H1 (cell line): ENCODE measurements at regions not wholly inside any gene's neighbourhood (a gene's known extent, or its start where the extent isn't known, plus 50 kb on each side); places are given as distances from the start of the nearest gene placed in this dataset.

ENCODE experiments used
- CTCF ChIA-PET: fragments of 300-600 bp; sonication (Branson Sonifier 250); formaldehyde crosslinking; loops from one replicate; lab custom pipeline; 2021; ENCODE audit not compliant: partially characterized antibody; lab: Charles Lee
- POLR2A ChIA-PET: fragments of 300-600 bp; sonication (Branson Sonifier 250); formaldehyde crosslinking; loops from one replicate; lab custom pipeline; 2021; ENCODE audit warnings: inconsistent platforms; ENCODE audit not compliant: partially characterized antibody; lab: Charles Lee
- DNase-seq, 2 experiments: peaks; one replicate each; pipeline versions ENCODE4 v3.0.0 to v3.0.0-alpha.2; 2010 to 2022; ENCODE audit warnings: low spot score in 2 of 2, low read depth in 1 of 2, mixed read lengths in 1 of 2
- FAIRE-seq: peaks from 2 replicates; lab custom pipeline; 2011; peaks lifted over from hg19 to GRCh38; lab: Jason Lieb, UNC
- H2AFZ ChIP-seq: 2 replicates; pipeline ENCODE4 v1.8.1; 2012; ENCODE audit warnings: low read length, inconsistent platforms
- H2AK5ac ChIP-seq: 2 replicates; pipeline ENCODE4 v1.6.1; 2013; ENCODE audit warnings: low read depth, low read length
- H2BK120ac ChIP-seq: replicated peaks from 2 replicates; pipeline ENCODE3; 2013; ENCODE audit warnings: low read depth, low read length, inconsistent platforms
- H2BK12ac ChIP-seq: 2 replicates; pipeline ENCODE4 v1.6.1; 2013; ENCODE audit warnings: low read depth, low read length
- H2BK15ac ChIP-seq: 2 replicates; pipeline ENCODE4 v1.6.1; 2013; ENCODE audit warnings: low read length
- H2BK20ac ChIP-seq: 2 replicates; pipeline ENCODE4 v1.6.1; 2013; ENCODE audit warnings: low read length
- H2BK5ac ChIP-seq: 2 replicates; pipeline ENCODE4 v1.6.1; 2013; ENCODE audit warnings: low read depth, low read length
- H3K14ac ChIP-seq: 2 replicates; pipeline ENCODE4 v1.6.1; 2013; ENCODE audit warnings: inconsistent platforms; ENCODE audit not compliant: insufficient read length
- H3K18ac ChIP-seq: 2 replicates; pipeline ENCODE4 v1.6.1; 2013; ENCODE audit warnings: low read length; ENCODE audit errors: extremely low read depth
- H3K23ac ChIP-seq: 2 replicates; pipeline ENCODE4 v1.6.1; 2013; ENCODE audit warnings: inconsistent platforms; ENCODE audit not compliant: insufficient read length
- H3K23me2 ChIP-seq: 2 replicates; pipeline ENCODE4 v1.6.1; 2013; ENCODE audit warnings: low read depth, low read length
- H3K27ac ChIP-seq: 2 replicates; pipeline ENCODE4 v1.6.1; 2011; ENCODE audit warnings: low read depth, low read length, inconsistent platforms
- H3K27me3 ChIP-seq, 4 experiments: replicated peaks in 1 of 4; 1 replicate in 1 of 4; 2 replicates in 3 of 4; pipeline versions ENCODE4 v1.6.1 to v1.8.1; 2011 to 2013; ENCODE audit warnings: low read length in 3 of 4, mild to moderate bottlenecking in 3 of 4, inconsistent platforms in 2 of 4, mixed read lengths in 2 of 4, moderate library complexity in 1 of 4; ENCODE audit not compliant: control insufficient read depth in 3 of 4, insufficient read depth in 3 of 4; ENCODE audit errors: extremely low read depth in 1 of 4
- H3K36me3 ChIP-seq, 4 experiments: 2 replicates each; pipeline versions ENCODE4 v1.6.1 to v1.8.1; 2011 to 2013; ENCODE audit warnings: mild to moderate bottlenecking in 4 of 4, low read length in 3 of 4, moderate library complexity in 2 of 4, control low read depth in 1 of 4, inconsistent platforms in 1 of 4; ENCODE audit not compliant: insufficient read depth in 4 of 4, control insufficient read depth in 2 of 4
- H3K4ac ChIP-seq: replicated peaks from 2 replicates; pipeline ENCODE3; 2013; ENCODE audit warnings: low read length, low read depth, mixed read lengths, inconsistent platforms; ENCODE audit not compliant: insufficient read length
- H3K4me1 ChIP-seq, 4 experiments: replicated peaks in 1 of 4; 1 replicate in 1 of 4; 2 replicates in 3 of 4; pipeline versions ENCODE4 v1.6.1 to v1.8.1; 2011 to 2013; ENCODE audit warnings: low read length in 3 of 4, inconsistent platforms in 2 of 4, mixed read lengths in 1 of 4; ENCODE audit not compliant: insufficient read depth in 4 of 4, control insufficient read depth in 3 of 4
- H3K4me2 ChIP-seq, 2 experiments: 2 replicates each; pipeline versions ENCODE4 v1.6.1 to v1.8.1; 2011 to 2013; ENCODE audit warnings: low read depth in 2 of 2, low read length in 2 of 2, control low read depth in 1 of 2, inconsistent platforms in 1 of 2, mild to moderate bottlenecking in 1 of 2; ENCODE audit not compliant: insufficient read depth in 1 of 2
- H3K4me3 ChIP-seq, 4 experiments: fragments of 200-600, 300-600 bp in 1 of 4; sonication (generic), shearing (Covaris generic), sonication (Bioruptor Twin) in 1 of 4; 2 replicates each; pipeline versions ENCODE4 v1.5.1 to v1.8.1; 2011 to 2016; ENCODE audit warnings: low read length in 4 of 4, low read depth in 3 of 4, control low read depth in 2 of 4, inconsistent platforms in 2 of 4, mild to moderate bottlenecking in 2 of 4, mixed read lengths in 1 of 4, moderate library complexity in 1 of 4; ENCODE audit not compliant: insufficient read depth in 2 of 4; ENCODE audit errors: extremely low read depth in 1 of 4
- H3K56ac ChIP-seq: replicated peaks from 2 replicates; pipeline ENCODE3; 2013; ENCODE audit warnings: low read depth, mild to moderate bottlenecking, mixed read lengths, low read length, inconsistent platforms; ENCODE audit not compliant: insufficient read length
- H3K79me1 ChIP-seq: 2 replicates; pipeline ENCODE4 v1.6.1; 2013; ENCODE audit warnings: low read depth, low read length, control low read depth
- H3K79me2 ChIP-seq, 2 experiments: 2 replicates each; pipeline versions ENCODE4 v1.6.1 to v1.8.1; 2012 to 2013; ENCODE audit warnings: low read length in 2 of 2, mild to moderate bottlenecking in 2 of 2, inconsistent platforms in 1 of 2; ENCODE audit not compliant: insufficient read depth in 2 of 2, control insufficient read depth in 1 of 2
- H3K9ac ChIP-seq, 4 experiments: replicated peaks in 1 of 4; 1 replicate in 1 of 4; 2 replicates in 3 of 4; pipeline versions ENCODE4 v1.6.1 to v1.8.1; 2011 to 2013; ENCODE audit warnings: low read depth in 3 of 4, low read length in 3 of 4, control low read depth in 2 of 4, mild to moderate bottlenecking in 2 of 4, moderate library complexity in 2 of 4, inconsistent platforms in 1 of 4; ENCODE audit errors: extremely low read depth in 1 of 4
- H3K9me3 ChIP-seq, 2 experiments: 2 replicates each; pipeline versions ENCODE4 v1.6.1 to v1.8.1; 2012 to 2013; ENCODE audit warnings: mild to moderate bottlenecking in 2 of 2, moderate library complexity in 2 of 2, control low read depth in 1 of 2, inconsistent platforms in 1 of 2, low read depth in 1 of 2, low read length in 1 of 2, mixed read lengths in 1 of 2; ENCODE audit not compliant: insufficient read depth in 2 of 2
- H4K20me1 ChIP-seq, 2 experiments: replicated peaks in 1 of 2; 2 replicates each; pipeline versions ENCODE3 to v1.8.1; 2011 to 2013; ENCODE audit warnings: inconsistent platforms in 2 of 2, low read length in 2 of 2, mild to moderate bottlenecking in 1 of 2; ENCODE audit not compliant: insufficient read depth in 2 of 2, control insufficient read depth in 1 of 2
- H4K5ac ChIP-seq: 2 replicates; pipeline ENCODE4 v1.6.1; 2013; ENCODE audit warnings: low read length, low read depth, mixed read lengths, inconsistent platforms; ENCODE audit not compliant: insufficient read length
- H4K8ac ChIP-seq: 2 replicates; pipeline ENCODE4 v1.8.0; 2013; ENCODE audit warnings: mild to moderate bottlenecking, moderate library complexity, low read length, inconsistent platforms; ENCODE audit not compliant: insufficient read depth; ENCODE audit errors: extremely low read depth
- H4K91ac ChIP-seq: replicated peaks from 2 replicates; pipeline ENCODE3; 2013; ENCODE audit warnings: low read length, mixed read lengths, inconsistent platforms; ENCODE audit not compliant: insufficient read length
- BCL11A ChIP-seq, 2 experiments: IDR thresholded peaks; one replicate each; pipeline ENCODE4 v1.6.1; 2011; ENCODE audit warnings: low read depth in 2 of 2, low read length in 2 of 2, mild to moderate bottlenecking in 2 of 2
- FOSL1 ChIP-seq: IDR thresholded peaks from 2 replicates; pipeline ENCODE4 v1.6.1; 2011; ENCODE audit warnings: mild to moderate bottlenecking, low read depth, low read length, moderate library complexity; ENCODE audit not compliant: insufficient read depth
- GABPA ChIP-seq: IDR thresholded peaks from 2 replicates; pipeline ENCODE4 v1.6.1; 2011; ENCODE audit warnings: mild to moderate bottlenecking, low read length, moderate library complexity, borderline replicate concordance; ENCODE audit not compliant: insufficient read depth
- JUN ChIP-seq: IDR thresholded peaks from 2 replicates; pipeline ENCODE4 v1.6.1; 2011; ENCODE audit warnings: low read depth, mild to moderate bottlenecking, improper control_type of control experiment, low read length
- MAFK ChIP-seq: IDR thresholded peaks from 2 replicates; pipeline ENCODE4 v1.6.1; 2012; ENCODE audit warnings: low read depth, mild to moderate bottlenecking, improper control_type of control experiment, low read length
- POU5F1 ChIP-seq: IDR thresholded peaks from 2 replicates; pipeline ENCODE4 v1.6.1; 2011; ENCODE audit warnings: low read depth, mild to moderate bottlenecking, low read length, moderate library complexity
- SAP30 ChIP-seq: fragments of 300-600 bp; sonication (generic); IDR thresholded peaks from 2 replicates; pipeline ENCODE4 v1.7.1; 2012; ENCODE audit warnings: low read length, moderate library complexity, mild to moderate bottlenecking, inconsistent platforms; ENCODE audit not compliant: insufficient read depth, insufficient replicate concordance
- SP2 ChIP-seq: IDR thresholded peaks from 2 replicates; pipeline ENCODE4 v1.6.1; 2012; ENCODE audit warnings: mild to moderate bottlenecking, low read length, inconsistent platforms
- TCF12 ChIP-seq: IDR thresholded peaks from 2 replicates; pipeline ENCODE4 v1.6.1; 2011; ENCODE audit warnings: low read depth, mild to moderate bottlenecking, low read length
- TEAD4 ChIP-seq: IDR thresholded peaks from 2 replicates; pipeline ENCODE4 v1.6.1; 2012; ENCODE audit warnings: low read depth, low read length, inconsistent platforms, mixed read lengths
- WGBS, 2 experiments: shearing (Covaris generic) in 1 of 2; methylation state at CpG; one replicate each; pipeline versions ENCODE4 v1.1.6 to v1.1.7; 2013 to 2015; ENCODE audit warnings: low lambda C conversion rate in 2 of 2, mixed read lengths in 2 of 2, inconsistent platforms in 1 of 2, low coverage in 1 of 2, missing lambda C conversion rate in 1 of 2; ENCODE audit not compliant: insufficient replicate concordance in 2 of 2, insufficient coverage in 1 of 2, insufficient read length in 1 of 2; ENCODE audit errors: extremely low coverage in 1 of 2, missing lambda C conversion rate in 1 of 2; 5-methylcytosine and 5-hydroxymethylcytosine counted together
- TF ChIP-seq, protein P1 (sequence below): IDR thresholded peaks from 2 replicates; pipeline ENCODE4 v1.6.1; 2012; ENCODE audit warnings: low read length, inconsistent platforms

DNA sequence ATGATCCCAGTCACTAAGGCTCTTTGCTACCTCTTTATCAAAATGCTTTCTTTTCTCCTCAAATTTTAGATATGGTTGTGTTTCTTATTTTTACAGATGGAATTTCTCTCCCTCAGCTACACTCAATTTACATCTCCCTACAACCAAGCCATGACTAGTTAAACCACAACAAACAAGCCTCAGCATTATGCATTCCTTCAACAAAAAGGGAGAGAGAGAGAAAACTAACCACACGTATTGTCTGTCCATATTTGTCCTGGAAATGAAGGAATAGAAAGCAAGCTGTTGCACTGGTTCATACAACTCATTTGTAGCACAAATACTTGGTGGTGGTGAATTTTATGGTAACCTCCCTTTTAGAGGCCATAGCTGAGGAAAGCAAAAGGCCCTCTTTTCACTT is 286.4 kb downstream of the AHR start:
- Histone ChIP-seq H3K79me1 (no peaks in the 10 kb centered on the region), H2AFZ (no peak overlapping the region), H2BK120ac (no peak overlapping the region), H3K4me3 (no peak overlapping the region), H3K9me3 (no peaks in the 10 kb centered on the region), H4K91ac (no peak overlapping the region), H2BK5ac (no peak overlapping the region), H4K5ac (no peak overlapping the region), H3K23me2 (no peaks in the 10 kb centered on the region; the same call in 1 of the 2 replicates), H3K27ac (no peak overlapping the region), H3K36me3 (no peaks in the 10 kb centered on the region), H3K4me1 (no peaks in the 10 kb centered on the region), H3K4ac (no peak overlapping the region), H3K56ac (no peak overlapping the region), H2BK12ac (no peak overlapping the region), H3K14ac (no peak overlapping the region), H3K18ac (no peak overlapping the region), H3K23ac (no peak overlapping the region), H3K79me2 (no peaks in the 10 kb centered on the region), H2BK15ac (no peak overlapping the region), H3K27me3 (peaks cover 0 to 1% (median 0%) of the 10 kb centered on the region in 4 experiments; a peak in 1 of 7 replicates), H4K8ac (no peak overlapping the region), H3K4me2 (no peak overlapping the region)
- CTCF ChIA-PET, result interaction anchor here (0.9 kb wide), 1 partner anchor 63 kb away, joined by 3 read pairs; no protein-coding TSS in a partner anchor
- POLR2A ChIA-PET, result no interaction called here
- no peak for TF ChIP-seq MAFK
- no peak for TF ChIP-seq SP2
- TF ChIP-seq, protein P1, sequence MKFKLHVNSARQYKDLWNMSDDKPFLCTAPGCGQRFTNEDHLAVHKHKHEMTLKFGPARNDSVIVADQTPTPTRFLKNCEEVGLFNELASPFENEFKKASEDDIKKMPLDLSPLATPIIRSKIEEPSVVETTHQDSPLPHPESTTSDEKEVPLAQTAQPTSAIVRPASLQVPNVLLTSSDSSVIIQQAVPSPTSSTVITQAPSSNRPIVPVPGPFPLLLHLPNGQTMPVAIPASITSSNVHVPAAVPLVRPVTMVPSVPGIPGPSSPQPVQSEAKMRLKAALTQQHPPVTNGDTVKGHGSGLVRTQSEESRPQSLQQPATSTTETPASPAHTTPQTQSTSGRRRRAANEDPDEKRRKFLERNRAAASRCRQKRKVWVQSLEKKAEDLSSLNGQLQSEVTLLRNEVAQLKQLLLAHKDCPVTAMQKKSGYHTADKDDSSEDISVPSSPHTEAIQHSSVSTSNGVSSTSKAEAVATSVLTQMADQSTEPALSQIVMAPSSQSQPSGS, result no peak
- no peak for TF ChIP-seq POU5F1
- TF ChIP-seq SAP30, result no peak
- no peak for TF ChIP-seq TEAD4
- no peak for TF ChIP-seq JUN
- no peak for TF ChIP-seq GABPA
- TF ChIP-seq FOSL1, result no peak
- no peak for TF ChIP-seq TCF12
- no peak for TF ChIP-seq BCL11A (IDR thresholded peaks at IDR 0.05; ENCODE audit: low read depth in 2 of 2, low read length in 2 of 2)
- TF ChIP-seq, all 59 proteins: peak for 0
- Histone ChIP-seq H3K9ac (no peak overlapping the region), H2AK5ac (no peak overlapping the region), H4K20me1 (no peaks in the 10 kb centered on the region), H2BK20ac (no peak overlapping the region)
- 85% methylated on average over 1 of the region's 1 CpG; no CpG with 5 or more reads in 1 of the 2 experiments for WGBS, 2 experiments
- DNase-seq (no peak), FAIRE-seq (no peak)
